ENCODE measurements at regions not wholly inside any gene's neighbourhood (a gene's known extent, or its start where the extent isn't known, plus 50 kb on each side); places are given as distances from the start of the nearest gene placed in this dataset.

DNA sequence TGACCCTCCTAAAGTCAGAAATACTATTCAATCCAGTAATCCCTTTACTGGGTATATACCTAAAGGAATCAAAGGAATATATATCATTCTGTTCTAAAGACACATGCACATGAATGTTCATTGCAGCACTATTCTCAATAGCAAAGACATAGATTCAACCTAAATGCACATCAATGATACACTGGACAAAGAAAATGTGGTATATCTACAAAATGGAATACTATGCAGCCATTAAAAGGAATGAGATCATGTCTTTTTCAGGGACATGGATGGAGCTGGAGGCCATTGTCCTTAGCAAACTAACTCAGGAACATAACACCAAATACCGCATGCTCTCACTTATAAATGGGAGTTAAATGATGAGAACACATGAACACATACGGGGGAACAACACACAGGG, 306.0 kb upstream of the EPHA5 start:
- TF ChIP-seq, protein P1, sequence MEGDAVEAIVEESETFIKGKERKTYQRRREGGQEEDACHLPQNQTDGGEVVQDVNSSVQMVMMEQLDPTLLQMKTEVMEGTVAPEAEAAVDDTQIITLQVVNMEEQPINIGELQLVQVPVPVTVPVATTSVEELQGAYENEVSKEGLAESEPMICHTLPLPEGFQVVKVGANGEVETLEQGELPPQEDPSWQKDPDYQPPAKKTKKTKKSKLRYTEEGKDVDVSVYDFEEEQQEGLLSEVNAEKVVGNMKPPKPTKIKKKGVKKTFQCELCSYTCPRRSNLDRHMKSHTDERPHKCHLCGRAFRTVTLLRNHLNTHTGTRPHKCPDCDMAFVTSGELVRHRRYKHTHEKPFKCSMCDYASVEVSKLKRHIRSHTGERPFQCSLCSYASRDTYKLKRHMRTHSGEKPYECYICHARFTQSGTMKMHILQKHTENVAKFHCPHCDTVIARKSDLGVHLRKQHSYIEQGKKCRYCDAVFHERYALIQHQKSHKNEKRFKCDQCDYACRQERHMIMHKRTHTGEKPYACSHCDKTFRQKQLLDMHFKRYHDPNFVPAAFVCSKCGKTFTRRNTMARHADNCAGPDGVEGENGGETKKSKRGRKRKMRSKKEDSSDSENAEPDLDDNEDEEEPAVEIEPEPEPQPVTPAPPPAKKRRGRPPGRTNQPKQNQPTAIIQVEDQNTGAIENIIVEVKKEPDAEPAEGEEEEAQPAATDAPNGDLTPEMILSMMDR (conservative IDR thresholded peaks at IDR 0.05; ENCODE audit: low read depth, low read length), result no peak
- no peak for DNase-seq (ENCODE audit: low read depth)
- H3K4me3 ChIP-seq (ENCODE audit: low read depth, low read length), result no peak overlapping the region

DNA sequence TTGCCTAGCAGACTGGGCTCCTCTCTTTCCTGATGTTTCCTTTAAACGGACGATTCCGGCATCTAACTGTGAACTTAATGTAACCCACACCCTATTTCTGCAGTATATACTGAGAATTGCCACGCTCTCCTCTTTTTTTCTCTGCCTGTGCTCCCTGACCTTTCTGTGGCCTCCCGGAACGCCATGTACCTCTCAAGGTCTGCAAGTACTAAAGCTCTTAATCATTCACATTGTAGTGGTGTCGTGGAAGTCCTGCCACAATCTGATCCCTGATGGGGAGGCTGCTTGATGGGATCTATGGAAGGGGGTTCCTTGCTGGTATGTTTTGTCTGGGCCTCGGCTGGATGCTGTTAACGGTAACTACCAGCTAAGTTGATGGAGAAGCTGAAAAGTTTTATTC, 302.9 kb upstream of the EPHA5 start:
- DNase-seq (ENCODE audit: low read depth), result no peak
- TF ChIP-seq, protein P1 (conservative IDR thresholded peaks at IDR 0.05; ENCODE audit: low read depth, low read length), result no peak
- H3K4me3 ChIP-seq (ENCODE audit: low read depth, low read length), result no peak overlapping the region

GRCh38 chr4:65971686-65972085, 301.4 kb upstream of the EPHA5 start:
- H3K4me3 ChIP-seq (ENCODE audit: low read depth, low read length), result no peak overlapping the region
- DNase-seq (ENCODE audit: low read depth), result no peak
- TF ChIP-seq, protein P1 (conservative IDR thresholded peaks at IDR 0.05; ENCODE audit: low read depth, low read length), result no peak

DNA sequence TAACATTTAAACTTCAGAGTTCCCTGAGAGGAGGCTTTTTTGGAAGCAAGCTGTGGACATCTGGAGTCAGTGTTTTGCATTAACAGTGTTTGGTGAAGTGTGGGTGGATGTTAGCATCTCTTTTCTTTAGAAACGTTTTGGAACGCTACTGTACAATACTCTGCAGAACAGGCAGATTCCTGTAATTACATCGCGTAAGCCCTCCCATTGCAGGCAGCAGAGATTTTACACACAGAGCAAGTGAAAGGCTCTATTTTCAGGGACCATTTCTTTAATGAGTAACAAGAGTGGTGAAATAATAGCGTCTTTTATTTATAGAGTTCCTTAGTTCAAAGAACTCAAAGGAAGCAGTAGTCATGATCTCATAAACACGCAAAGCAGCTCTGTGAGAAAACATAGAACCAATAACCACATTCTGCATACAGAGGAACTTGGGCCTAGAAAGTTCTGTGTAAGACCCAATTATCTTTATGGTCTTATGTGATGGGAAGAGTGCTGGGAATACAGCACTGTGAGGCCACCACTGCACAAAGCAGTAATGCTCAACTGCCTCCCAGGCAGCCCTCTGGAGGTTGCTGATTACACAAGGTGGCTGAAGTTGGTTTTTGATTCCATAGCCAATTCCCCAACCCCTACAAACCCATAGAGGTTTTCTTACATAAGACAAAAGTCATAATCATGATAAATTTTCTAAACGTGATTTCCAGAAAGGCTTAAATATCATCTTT, 298.7 kb upstream of the EPHA5 start:
- TF ChIP-seq, protein P1 (conservative IDR thresholded peaks at IDR 0.05; ENCODE audit: low read depth, low read length), result no peak
- DNase-seq (ENCODE audit: low read depth), result no peak
- H3K4me3 ChIP-seq (ENCODE audit: low read depth, low read length), result no peak overlapping the region

GRCh38 chr4:65960751-65961150, 290.5 kb upstream of the EPHA5 start:
- DNase-seq (ENCODE audit: low read depth), result no peak
- TF ChIP-seq, protein P1 (conservative IDR thresholded peaks at IDR 0.05; ENCODE audit: low read depth, low read length), result no peak
- H3K4me3 ChIP-seq (ENCODE audit: low read depth, low read length), result no peak overlapping the region

DNA sequence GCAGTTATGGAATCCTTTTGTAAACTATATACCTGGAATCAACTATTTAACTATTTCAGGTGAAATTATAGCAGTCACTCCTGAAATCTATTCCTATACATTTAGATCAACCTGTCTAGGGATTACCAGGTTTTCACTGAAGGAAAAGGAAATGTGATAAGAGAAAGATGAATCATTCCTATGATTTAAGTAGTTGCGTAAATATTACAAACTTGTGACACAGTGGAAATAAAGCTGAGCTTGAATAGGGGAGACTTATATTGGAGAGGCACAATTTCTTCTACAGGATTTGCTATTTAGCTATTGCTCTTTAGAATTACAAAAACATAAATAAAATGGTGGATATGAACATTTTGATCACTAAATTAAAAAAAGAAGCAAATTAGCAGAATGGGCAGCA, 284.1 kb upstream of the EPHA5 start:
- TF ChIP-seq, protein P1 (conservative IDR thresholded peaks at IDR 0.05; ENCODE audit: low read depth, low read length), result no peak
- DNase-seq (ENCODE audit: low read depth), result no peak
- H3K4me3 ChIP-seq (ENCODE audit: low read depth, low read length), result no peak overlapping the region

GRCh38 chr4:65951177-65951576, 280.9 kb upstream of the EPHA5 start:
- TF ChIP-seq, protein P1 (conservative IDR thresholded peaks at IDR 0.05; ENCODE audit: low read depth, low read length), result no peak
- no peak for DNase-seq (ENCODE audit: low read depth)
- H3K4me3 ChIP-seq (ENCODE audit: low read depth, low read length), result no peak overlapping the region
